Heart left ventricle (tissue), 13 donors: ENCODE measurements at regions not wholly inside any gene's neighbourhood (a gene's known extent, or its start where the extent isn't known, plus 50 kb on each side); places are given as distances from the start of the nearest gene placed in this dataset.

Experiments used
- CTCF ChIP-seq, 12 donors: fragments of 200-600 bp; sonication (generic) in 4 of 12; IDR thresholded peaks; one replicate each; pipeline versions ENCODE4 v1.5.0 to v1.8.0; 2018 to 2022; ENCODE audit warnings: antibody characterized with exemption in 12 of 12, mild to moderate bottlenecking in 5 of 12
- POLR2A ChIP-seq, 2 donors: fragments of 450-650 bp; IDR thresholded peaks; one replicate each; pipeline ENCODE4 v1.6.1; 2017; ENCODE audit warnings: antibody characterized with exemption in 2 of 2, mild to moderate bottlenecking in 2 of 2, moderate library complexity in 2 of 2
- donor health status: ischemic (EF 13 %, LVEDD 7.1; RV severe dilation, severe dysfunction).
- donor health status: DM: no; HTN: yes; CAD: no.
- donor health status: DM: no; HTN: no; CAD: no.
- donor health status: ischemic (EF 25% LVEDD 6.9; RV normal size, moderate dysfunction).
- donor health status: ischemic (EF 25% LVEDD 5.7; RV mildly dilated, moderate dysfunction).
- donor health status: ischemic (EF 35%, LVEDD 5.7; RV mildly dilated, moderate dysfunction).
- donor health status: nonischemic (EF 11% LVEDD 7.7; RV severe dilation, severe dysfunction).
- donor health status: DM: yes; HTN: yes; CAD: no.
- donor health status: PGD.
- donor health status: ischemic (EF 29% LVEDD 5.4; RV normal size, mild dysfunction).
- donor health status: nonischemic (EF 23%, LVEDD 6.1; RV moderate dilation, normal function).

- TF ChIP-seq CTCF (IDR thresholded peaks at IDR 0.05), result no peak
- TF ChIP-seq POLR2A (IDR thresholded peaks at IDR 0.05), result no peak
Observed at GRCh38 chr5:2487152-2487763, 264.2 kb downstream of the IRX2 start.
